Esophagus muscularis mucosa (tissue), 4 donors: ENCODE measurements at regions not wholly inside any gene's neighbourhood (a gene's known extent, or its start where the extent isn't known, plus 50 kb on each side); places are given as distances from the start of the nearest gene placed in this dataset.

Source experiments
- DNase-seq: peaks from one replicate; pipeline ENCODE4 v3.0.0-alpha.2; 2017; ENCODE audit errors: extremely low spot score
- H3K27ac ChIP-seq, 4 donors: fragments of 200-600 bp; sonication (generic); replicated peaks in 1 of 4; 1 replicate in 3 of 4; 2 replicates in 1 of 4; pipeline ENCODE4 v1.5.1; 2016 to 2019; ENCODE audit warnings: mild to moderate bottlenecking in 1 of 4
- H3K27me3 ChIP-seq, 4 donors: fragments of 200-600 bp; sonication (generic); one replicate each; pipeline versions ENCODE4 v1.5.1 to v1.6.0; 2016 to 2019
- H3K36me3 ChIP-seq, 4 donors: fragments of 200-600 bp; sonication (generic); one replicate each; pipeline ENCODE4 v1.5.1; 2016 to 2019
- H3K4me1 ChIP-seq, 4 donors: fragments of 200-600 bp; sonication (generic); one replicate each; pipeline ENCODE4 v1.5.1; 2016 to 2019
- H3K4me3 ChIP-seq, 4 donors: fragments of 200-600 bp; sonication (generic); 1 replicate in 2 of 4; 2 replicates in 2 of 4; pipeline ENCODE4 v1.5.1; 2016 to 2019; ENCODE audit warnings: mild to moderate bottlenecking in 4 of 4, moderate library complexity in 1 of 4
- H3K9me3 ChIP-seq, 4 donors: fragments of 200-600 bp; sonication (generic); 1 replicate in 3 of 4; 2 replicates in 1 of 4; pipeline ENCODE4 v1.5.1; 2016 to 2019
- CTCF ChIP-seq, 3 experiments: fragments of 200-600 bp in 2 of 3; fragments of 450-650 bp in 1 of 3; sonication (generic) in 2 of 3; IDR thresholded peaks; one replicate each; pipeline ENCODE4 v1.5.1; 2017 to 2019; ENCODE audit warnings: antibody characterized with exemption in 3 of 3, mild to moderate bottlenecking in 2 of 3, moderate library complexity in 1 of 3
- EP300 ChIP-seq: sonication (generic); formaldehyde crosslinking; IDR thresholded peaks from one replicate; pipeline ENCODE4 v1.6.1; 2017; ENCODE audit warnings: antibody characterized with exemption
- POLR2A ChIP-seq: fragments of 450-650 bp; IDR thresholded peaks from one replicate; pipeline ENCODE4 v1.6.1; 2017; ENCODE audit warnings: antibody characterized with exemption, moderate library complexity, mild to moderate bottlenecking, low read depth
- POLR2AphosphoS5 ChIP-seq, 2 donors: sonication (generic); formaldehyde crosslinking; IDR thresholded peaks; one replicate each; pipeline ENCODE4 v1.6.1; 2017; ENCODE audit warnings: antibody characterized with exemption in 2 of 2
- WGBS: methylation state at CpG from one replicate; pipeline ENCODE4 v1.1.5; 2018; 5-methylcytosine and 5-hydroxymethylcytosine counted together
- intact Hi-C: fragments of 100-400 bp; cut with DNase I; formaldehyde crosslinking; loops from one replicate; pipeline ENCODE4 v1.15.1; 2023

GRCh38 chr3:31254483-31254882 is 278.2 kb upstream of the STT3B start:
- WGBS, result 79% methylated on average over 3 of the region's 3 CpGs
- H3K27ac ChIP-seq, result no peak overlapping the region
- H3K4me1 ChIP-seq, result no peaks in the 10 kb centered on the region
- DNase-seq, result no peak
- H3K36me3 ChIP-seq, result no peaks in the 10 kb centered on the region
- intact Hi-C loops, result no loop called here
- no peaks in the 10 kb centered on the region for H3K27me3 ChIP-seq
- H3K9me3 ChIP-seq, result no peaks in the 10 kb centered on the region
- TF ChIP-seq CTCF (IDR thresholded peaks at IDR 0.05) (no peak), EP300 (no peak), POLR2AphosphoS5 (IDR thresholded peaks at IDR 0.05) (no peak), POLR2A (no peak)
- no peak overlapping the region for H3K4me3 ChIP-seq

GRCh38 chr3:31255007-31255581 is 277.6 kb upstream of the STT3B start:
- no peaks in the 10 kb centered on the region for H3K9me3 ChIP-seq
- TF ChIP-seq CTCF (IDR thresholded peaks at IDR 0.05) (no peak), POLR2A (no peak), EP300 (no peak), POLR2AphosphoS5 (IDR thresholded peaks at IDR 0.05) (no peak)
- H3K4me3 ChIP-seq, result no peak overlapping the region
- no peaks in the 10 kb centered on the region for H3K36me3 ChIP-seq
- H3K4me1 ChIP-seq, result no peaks in the 10 kb centered on the region
- no peaks in the 10 kb centered on the region for H3K27me3 ChIP-seq
- DNase-seq, result no peak
- no peak overlapping the region for H3K27ac ChIP-seq
- WGBS, result 67% methylated on average over 2 of the region's 2 CpGs
- intact Hi-C loops, result no loop called here

- 63% methylated on average over 2 of the region's 2 CpGs for WGBS
- intact Hi-C loops, result no loop called here
- Histone ChIP-seq H3K4me1 (no peaks in the 10 kb centered on the region), H3K9me3 (no peaks in the 10 kb centered on the region), H3K27me3 (no peaks in the 10 kb centered on the region), H3K4me3 (no peak overlapping the region), H3K36me3 (no peaks in the 10 kb centered on the region), H3K27ac (no peak overlapping the region)
- DNase-seq, result no peak
- no peak for TF ChIP-seq CTCF (IDR thresholded peaks at IDR 0.05)
- no peak for TF ChIP-seq POLR2A
- TF ChIP-seq POLR2AphosphoS5 (IDR thresholded peaks at IDR 0.05), result no peak
- no peak for TF ChIP-seq EP300
These were observed 270.5 kb upstream of the STT3B start for GRCh38 chr3:31262201-31262600.

DNA sequence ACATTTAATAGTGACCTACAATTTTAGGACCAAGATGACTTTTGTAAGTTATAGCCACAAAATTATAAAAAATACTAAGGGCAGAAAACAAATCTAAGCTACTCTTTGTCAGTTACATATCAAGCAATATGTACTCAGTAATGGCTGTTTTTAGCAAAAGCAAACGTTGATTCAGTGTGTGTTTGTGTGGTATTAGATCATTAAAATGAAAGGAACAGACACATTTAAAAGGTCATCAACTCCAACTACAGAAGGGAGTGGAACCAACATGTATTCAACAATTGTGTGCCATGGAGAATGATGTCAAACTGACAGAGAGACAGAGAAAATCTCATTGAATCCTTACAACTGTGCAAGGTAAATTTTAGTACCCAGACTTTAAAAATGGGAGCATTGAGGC is 268.8 kb upstream of the STT3B start:
- Histone ChIP-seq H3K36me3 (no peaks in the 10 kb centered on the region), H3K4me1 (no peaks in the 10 kb centered on the region), H3K27me3 (no peaks in the 10 kb centered on the region), H3K27ac (no peak overlapping the region), H3K9me3 (no peaks in the 10 kb centered on the region), H3K4me3 (no peak overlapping the region)
- WGBS, result 85% methylated on average over 1 of the region's 1 CpG
- intact Hi-C loops, result no loop called here
- TF ChIP-seq CTCF (IDR thresholded peaks at IDR 0.05), result no peak
- no peak for TF ChIP-seq EP300
- no peak for TF ChIP-seq POLR2A
- TF ChIP-seq POLR2AphosphoS5 (IDR thresholded peaks at IDR 0.05), result no peak
- no peak for DNase-seq

- no peak overlapping the region for H3K27ac ChIP-seq
- 80% methylated on average over 5 of the region's 5 CpGs for WGBS
- TF ChIP-seq POLR2A (no peak), POLR2AphosphoS5 (IDR thresholded peaks at IDR 0.05) (no peak), CTCF (IDR thresholded peaks at IDR 0.05) (no peak), EP300 (no peak)
- H3K27me3 ChIP-seq, result no peaks in the 10 kb centered on the region
- no peaks in the 10 kb centered on the region for H3K4me1 ChIP-seq
- H3K4me3 ChIP-seq, result no peak overlapping the region
- H3K36me3 ChIP-seq, result no peaks in the 10 kb centered on the region
- intact Hi-C loops, result no loop called here
- no peaks in the 10 kb centered on the region for H3K9me3 ChIP-seq
- DNase-seq, result no peak
These were observed 266.9 kb upstream of the STT3B start for GRCh38 chr3:31265646-31266428.
